H1 (cell line): ENCODE measurements at regions not wholly inside any gene's neighbourhood (a gene's known extent, or its start where the extent isn't known, plus 50 kb on each side); places are given as distances from the start of the nearest gene placed in this dataset.

Experiments
- SP2 ChIP-seq: IDR thresholded peaks from 2 replicates; pipeline ENCODE4 v1.6.1; 2012; ENCODE audit warnings: mild to moderate bottlenecking, low read length, inconsistent platforms
- TAF1 ChIP-seq: IDR thresholded peaks from 2 replicates; pipeline ENCODE4 v1.6.1; 2011; ENCODE audit warnings: mild to moderate bottlenecking, low read depth, low read length

- TF ChIP-seq TAF1 (no peak), SP2 (no peak)
Observed at GRCh38 chr7:96449094-96449493, 127.2 kb upstream of the SLC25A13 start (continued).
